HG03457 (cell line): ENCODE measurements at regions not wholly inside any gene's neighbourhood (a gene's known extent, or its start where the extent isn't known, plus 50 kb on each side); places are given as distances from the start of the nearest gene placed in this dataset.

Experiments
- ATAC-seq: cut with Tn5 transposase; IDR thresholded peaks from one replicate; pipeline ENCODE4 v1.9.1; 2021; ENCODE audit warnings: moderate number of reproducible peaks; ENCODE audit not compliant: unreplicated experiment

DNA sequence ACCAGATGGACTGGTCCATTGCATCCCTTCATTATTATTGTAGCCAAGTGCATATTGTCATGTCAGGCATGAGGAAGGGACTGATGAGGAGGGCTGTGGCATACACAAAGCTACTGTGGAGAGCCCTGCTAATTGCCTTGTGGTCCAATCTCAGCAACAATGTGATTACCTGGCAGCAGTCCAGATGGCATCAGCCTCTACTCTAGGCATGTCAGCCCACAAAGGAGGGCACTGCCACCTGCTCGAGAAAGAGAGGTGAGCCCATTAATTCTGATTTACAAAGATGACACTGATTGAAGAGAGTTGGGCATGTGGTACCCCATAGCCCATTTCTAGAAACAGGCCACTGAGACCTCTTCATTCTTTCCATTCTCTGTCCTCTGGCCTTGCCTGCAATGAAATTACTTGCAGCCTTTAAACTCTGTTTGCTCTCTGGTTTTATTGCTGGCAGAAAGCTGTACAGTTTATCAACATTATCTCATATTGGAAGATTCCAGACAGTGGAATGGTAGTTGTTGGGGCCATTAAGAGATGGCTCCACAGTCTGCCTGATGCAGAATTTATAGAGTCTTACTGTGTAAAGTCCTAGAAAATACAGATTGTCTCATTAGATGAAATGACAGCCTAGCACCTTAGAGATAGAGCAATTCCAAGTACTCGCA, 307.7 kb downstream of the ARPP21 start:
- ATAC-seq: no peak

DNA sequence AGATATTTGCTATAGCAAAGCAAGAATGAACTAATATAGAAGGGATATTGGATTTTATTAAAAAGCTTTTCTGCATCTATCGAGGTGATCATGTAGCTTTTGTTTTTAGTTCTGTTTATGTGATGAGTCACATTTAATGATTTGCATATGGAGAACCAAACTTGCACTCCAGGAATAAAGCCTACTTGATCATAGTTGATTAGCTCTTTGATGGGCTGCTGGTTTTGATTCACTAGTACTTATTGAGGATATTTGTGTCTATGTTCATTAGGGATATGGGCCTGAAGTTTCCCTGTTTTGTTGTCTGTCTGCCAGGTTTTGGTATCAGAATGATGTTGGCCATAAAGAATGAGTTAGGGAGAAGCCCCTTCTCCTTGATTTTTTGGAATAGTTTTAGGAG, 310.7 kb downstream of the ARPP21 start:
- no peak for ATAC-seq

- no peak for ATAC-seq
These were observed 315.1 kb downstream of the ARPP21 start for GRCh38 chr3:35954413-35954812.

GRCh38 chr3:35965908-35966307, 326.6 kb downstream of the ARPP21 start:
- no peak for ATAC-seq

DNA sequence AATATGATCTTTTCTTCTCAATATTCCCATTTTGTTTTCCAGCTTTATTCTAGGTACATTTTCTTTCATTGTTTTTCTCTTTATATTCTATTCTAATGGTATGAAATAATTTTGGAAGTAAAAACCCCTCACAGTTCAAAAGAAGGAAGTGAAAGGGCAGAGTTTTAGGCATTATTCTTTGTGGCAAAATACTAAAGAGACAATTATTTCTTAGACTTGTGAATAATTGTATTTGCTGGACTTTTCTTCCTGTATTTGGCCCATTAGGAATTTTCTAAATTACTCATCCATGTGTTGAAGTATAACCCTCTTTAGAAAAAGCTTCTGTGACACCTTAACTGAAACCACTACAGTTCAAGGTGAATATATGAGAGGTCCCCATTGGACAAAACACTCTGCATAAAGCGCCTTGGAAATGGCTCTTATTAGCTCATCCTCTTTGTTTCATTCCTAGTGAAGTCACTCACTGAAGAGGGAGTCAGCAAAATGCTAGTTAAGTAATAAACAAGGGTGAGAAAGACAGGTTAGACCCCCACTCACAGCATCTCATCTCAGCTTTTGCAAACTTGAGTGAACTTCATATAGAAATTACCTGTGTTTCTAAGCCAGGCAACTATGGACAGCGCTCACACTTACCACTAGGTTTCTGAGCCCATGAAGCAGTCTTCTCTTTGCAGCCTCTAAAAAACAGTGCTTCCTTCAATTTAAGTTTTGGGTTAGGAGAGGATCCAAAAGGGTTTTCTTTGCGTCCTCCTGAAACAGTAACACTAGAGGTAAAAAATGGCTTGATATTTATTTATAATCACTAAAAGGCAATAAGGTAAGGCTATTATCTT, 327.5 kb downstream of the ARPP21 start:
- ATAC-seq: no peak

DNA sequence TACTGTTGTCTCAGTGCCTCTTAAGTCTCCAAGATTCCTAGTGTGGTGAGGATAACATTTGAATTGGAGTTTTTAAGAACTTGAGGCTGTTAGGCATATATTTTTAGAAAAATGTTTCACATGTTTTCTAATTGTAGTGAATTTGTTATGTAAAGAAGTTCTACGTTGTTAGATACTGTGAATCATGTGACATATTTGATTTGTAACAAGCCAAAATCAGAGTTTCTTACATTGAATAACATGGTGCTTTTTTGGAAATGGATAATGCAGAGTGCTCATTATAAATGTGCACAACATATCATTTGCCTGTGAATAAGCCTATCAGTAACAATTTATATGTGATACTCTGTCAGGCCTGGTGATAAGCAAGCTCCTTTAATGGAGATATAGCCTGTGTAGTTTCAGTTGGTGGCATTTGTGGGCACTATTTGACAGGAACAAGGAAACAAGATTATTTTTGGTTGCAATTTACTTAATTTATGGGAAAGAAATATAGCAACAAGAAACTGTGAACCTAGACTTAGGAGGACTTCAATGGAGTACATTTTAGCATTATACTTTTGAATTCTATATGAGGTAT, 328.8 kb downstream of the ARPP21 start:
- ATAC-seq: no peak

- no peak for ATAC-seq
These were observed 330.1 kb downstream of the ARPP21 start for GRCh38 chr3:35969406-35969805.

DNA sequence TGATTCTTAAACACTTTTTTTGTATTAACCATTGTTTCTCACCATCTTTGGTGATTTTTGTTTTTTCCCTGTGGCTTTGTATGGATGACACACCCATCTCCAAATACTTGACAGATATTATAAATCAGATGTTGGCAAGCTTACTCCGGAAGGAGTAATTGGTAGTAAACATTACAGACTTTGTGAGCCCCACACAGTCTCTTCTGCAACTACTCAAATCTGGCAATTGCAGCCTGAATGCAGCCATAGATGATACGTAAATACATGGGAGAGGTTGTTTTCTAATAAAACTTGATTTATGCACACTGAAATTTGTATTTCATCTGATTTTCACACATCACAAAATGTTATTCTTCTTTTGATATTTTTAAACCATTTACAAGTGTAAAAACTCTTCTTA, 331.5 kb downstream of the ARPP21 start:
- no peak for ATAC-seq

- no peak for ATAC-seq
These were observed 332.4 kb downstream of the ARPP21 start for GRCh38 chr3:35971686-35972085.

DNA sequence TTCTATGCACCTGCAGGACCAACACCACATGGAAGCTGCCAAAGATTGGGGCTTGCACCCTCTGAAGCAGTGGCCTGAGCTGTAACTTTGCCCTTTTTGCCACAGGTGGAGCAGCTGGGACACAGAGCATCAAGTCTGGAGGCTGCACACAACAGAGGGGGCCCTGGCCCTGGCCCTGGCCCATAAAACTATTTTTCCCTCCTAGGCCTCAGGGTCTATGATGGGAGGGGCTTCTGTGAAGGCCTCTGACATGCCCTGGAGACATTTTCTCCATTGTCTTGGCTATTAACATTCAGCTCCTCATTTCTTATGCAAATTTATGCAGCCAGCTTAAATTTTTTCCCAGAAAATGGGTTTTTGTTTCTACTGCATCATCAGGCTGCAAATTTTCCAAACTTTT, 335.5 kb downstream of the ARPP21 start:
- ATAC-seq: no peak

- no peak for ATAC-seq
These were observed 346.8 kb downstream of the ARPP21 start for GRCh38 chr3:35986161-35986560.

DNA sequence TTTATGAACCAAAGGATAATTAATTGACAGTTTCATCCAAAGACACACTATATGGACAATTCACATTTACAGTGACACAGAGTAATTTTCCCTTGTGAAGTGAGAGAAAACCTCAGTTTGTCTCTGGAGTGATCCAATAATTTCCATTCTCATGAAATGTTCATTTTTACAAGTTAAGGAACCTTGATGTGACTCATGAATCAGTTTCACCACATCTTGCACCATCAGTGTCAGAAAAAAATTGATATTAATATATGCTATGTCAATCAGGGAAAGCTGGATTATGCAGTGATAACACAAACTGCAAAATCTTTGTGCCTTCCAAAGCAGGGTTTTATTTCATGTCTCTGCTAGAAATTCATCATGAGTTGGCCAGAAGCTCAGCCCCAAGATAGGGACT, 348.1 kb downstream of the ARPP21 start:
- ATAC-seq: no peak

- ATAC-seq: no peak
These were observed 352.7 kb downstream of the ARPP21 start for GRCh38 chr3:35992041-35992440.

GRCh38 chr3:36011791-36012190, 368.5 kb upstream of the STAC start:
- no peak for ATAC-seq

- no peak for ATAC-seq
These were observed 366.9 kb upstream of the STAC start for GRCh38 chr3:36013425-36013824.

DNA sequence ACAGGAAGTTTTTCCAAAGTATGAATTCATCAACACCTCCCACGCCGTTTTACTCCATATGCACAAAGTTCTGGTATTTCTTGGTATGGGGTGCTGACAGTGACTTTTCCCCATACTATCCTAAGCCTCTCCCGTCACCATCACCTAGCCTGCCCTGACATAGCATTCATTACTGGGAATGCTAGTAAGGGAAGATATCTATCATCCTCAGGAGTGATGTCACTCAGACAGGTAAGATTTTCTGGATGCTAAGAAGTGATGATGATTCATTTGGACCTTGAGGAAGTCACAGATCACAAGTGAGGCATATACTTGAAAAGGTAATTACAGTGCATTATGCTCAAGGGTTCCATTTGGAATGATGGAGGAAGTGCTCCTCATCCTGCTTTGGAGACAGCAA, 355.1 kb upstream of the STAC start:
- ATAC-seq: no peak

GRCh38 chr3:36032180-36033047, 347.9 kb upstream of the STAC start:
- ATAC-seq: no peak

- no peak for ATAC-seq
These were observed 321.8 kb upstream of the STAC start for GRCh38 chr3:36058404-36059030.

DNA sequence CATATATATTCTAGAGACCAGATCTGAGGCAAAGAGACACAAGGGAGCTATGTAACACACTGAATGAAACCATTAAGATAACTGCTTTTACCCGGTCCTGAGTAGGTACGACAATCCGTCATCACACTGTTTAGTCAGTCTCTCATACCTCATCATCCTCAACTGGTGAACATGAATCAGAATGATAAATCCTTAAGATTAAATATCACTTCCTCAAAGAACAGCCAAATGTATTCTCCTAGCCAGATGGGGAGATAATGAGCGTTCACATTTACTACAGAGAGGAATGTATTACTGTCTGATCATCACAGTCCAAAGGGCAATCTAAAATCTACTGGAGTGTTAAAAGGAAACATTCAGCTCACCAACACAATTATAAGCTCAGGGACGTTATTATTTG, 319.4 kb upstream of the STAC start:
- ATAC-seq: no peak

- ATAC-seq: no peak
These were observed 316.3 kb upstream of the STAC start for GRCh38 chr3:36063992-36064391.

DNA sequence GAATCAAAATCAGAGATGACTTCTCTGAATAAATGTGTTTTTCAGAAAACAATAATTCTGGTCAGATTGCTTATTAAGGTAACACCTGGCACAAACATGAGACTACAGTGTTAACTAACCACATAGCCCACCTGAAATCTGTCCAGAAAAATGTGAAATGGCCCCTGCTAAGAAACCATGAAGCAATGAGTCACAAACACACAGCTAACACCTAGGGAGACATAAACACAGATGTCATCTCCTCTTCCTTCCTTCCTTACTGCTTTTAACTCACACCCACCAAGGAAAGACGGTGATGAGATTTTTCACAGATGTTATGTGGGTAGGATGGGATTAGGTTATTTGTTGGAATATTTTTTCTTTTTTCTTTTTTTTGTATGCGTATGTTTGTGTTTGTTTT, 315.0 kb upstream of the STAC start:
- ATAC-seq: no peak
